ENCODE measurements at regions not wholly inside any gene's neighbourhood (a gene's known extent, or its start where the extent isn't known, plus 50 kb on each side); places are given as distances from the start of the nearest gene placed in this dataset.

DNA sequence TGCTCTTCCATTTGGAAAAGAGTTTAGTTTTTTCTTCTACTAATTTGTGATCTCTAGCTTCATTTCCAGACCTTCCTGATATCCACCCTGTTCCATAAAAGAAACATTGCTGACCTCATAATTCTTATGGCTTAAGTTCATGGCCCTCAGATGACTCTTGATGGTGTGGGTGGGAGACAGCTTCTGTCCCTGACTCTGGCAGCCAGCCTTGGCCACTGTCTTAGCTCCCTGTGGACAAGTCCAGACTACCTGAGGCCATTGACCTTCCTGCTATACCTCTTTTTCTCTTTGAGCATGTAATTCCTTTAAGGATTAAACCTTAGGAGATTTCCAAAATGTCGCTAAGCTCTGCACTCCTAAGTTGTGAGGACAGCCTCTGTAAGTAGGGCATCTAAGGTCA, 101.1 kb upstream of the DAP start:
- TF ChIP-seq, protein P1, sequence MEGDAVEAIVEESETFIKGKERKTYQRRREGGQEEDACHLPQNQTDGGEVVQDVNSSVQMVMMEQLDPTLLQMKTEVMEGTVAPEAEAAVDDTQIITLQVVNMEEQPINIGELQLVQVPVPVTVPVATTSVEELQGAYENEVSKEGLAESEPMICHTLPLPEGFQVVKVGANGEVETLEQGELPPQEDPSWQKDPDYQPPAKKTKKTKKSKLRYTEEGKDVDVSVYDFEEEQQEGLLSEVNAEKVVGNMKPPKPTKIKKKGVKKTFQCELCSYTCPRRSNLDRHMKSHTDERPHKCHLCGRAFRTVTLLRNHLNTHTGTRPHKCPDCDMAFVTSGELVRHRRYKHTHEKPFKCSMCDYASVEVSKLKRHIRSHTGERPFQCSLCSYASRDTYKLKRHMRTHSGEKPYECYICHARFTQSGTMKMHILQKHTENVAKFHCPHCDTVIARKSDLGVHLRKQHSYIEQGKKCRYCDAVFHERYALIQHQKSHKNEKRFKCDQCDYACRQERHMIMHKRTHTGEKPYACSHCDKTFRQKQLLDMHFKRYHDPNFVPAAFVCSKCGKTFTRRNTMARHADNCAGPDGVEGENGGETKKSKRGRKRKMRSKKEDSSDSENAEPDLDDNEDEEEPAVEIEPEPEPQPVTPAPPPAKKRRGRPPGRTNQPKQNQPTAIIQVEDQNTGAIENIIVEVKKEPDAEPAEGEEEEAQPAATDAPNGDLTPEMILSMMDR (IDR thresholded peaks at IDR 0.05) = no peak
- no peak for TF ChIP-seq POLR2A (IDR thresholded peaks at IDR 0.05)
